Left lobe of liver (tissue), 2 donors: ENCODE measurements at regions not wholly inside any gene's neighbourhood (a gene's known extent, or its start where the extent isn't known, plus 50 kb on each side); places are given as distances from the start of the nearest gene placed in this dataset.
"Not testable (repeated sequence)": the region's sequence is repeated elsewhere in the genome, so short reads cannot be mapped to it uniquely, and the experiment has no call there.

ENCODE experiments used
- ATAC-seq: fragments of 200-7000 bp; cut with Tn5 transposase; one replicate; pipeline ENCODE4 v1.9.1; 2020; ENCODE audit warnings: mild to moderate bottlenecking, moderate library complexity
- DNase-seq: peaks from one replicate; pipeline ENCODE4 v3.0.0-alpha.2; 2020; ENCODE audit warnings: low spot score
- donor health status: DM: no; HTN: no; CAD: no; lungs with moderate emphysema.
- donor health status: DM: no; HTN: yes; CAD: no.

- DNase-seq: no peak
- no peak for ATAC-seq
These were observed 111.7 kb downstream of the RHOU start for GRCh38 chr1:228846952-228847351.

- not testable (repeated sequence) for DNase-seq, ATAC-seq
These were observed 112.2 kb downstream of the RHOU start for GRCh38 chr1:228847451-228847850.

- DNase-seq (no peak), ATAC-seq (peak; percentile 12)
These were observed 113.1 kb downstream of the RHOU start for GRCh38 chr1:228848406-228848805.

GRCh38 chr1:228849011-228849541 lies 113.8 kb downstream of the RHOU start:
- peak; percentile 73 for ATAC-seq
- DNase-seq: no peak

- ATAC-seq (peak; percentile 45), DNase-seq (no peak)
These were observed 115.1 kb downstream of the RHOU start for GRCh38 chr1:228850141-228851100.

- no peak for ATAC-seq
- no peak for DNase-seq
These were observed 115.9 kb downstream of the RHOU start for GRCh38 chr1:228851193-228851592.

- no peak for ATAC-seq
- no peak for DNase-seq
These were observed 116.3 kb downstream of the RHOU start for GRCh38 chr1:228851618-228852017.

GRCh38 chr1:228852024-228852423 lies 116.7 kb downstream of the RHOU start:
- no peak for DNase-seq
- peak; percentile 16 for ATAC-seq

- ATAC-seq (no peak), DNase-seq (no peak)
These were observed 117.3 kb downstream of the RHOU start for GRCh38 chr1:228852511-228853088.

- no peak for ATAC-seq
- no peak for DNase-seq
These were observed 117.9 kb downstream of the RHOU start for GRCh38 chr1:228853191-228853590.

- ATAC-seq (no peak), DNase-seq (no peak)
These were observed 118.4 kb downstream of the RHOU start for GRCh38 chr1:228853637-228854036.

- no peak for DNase-seq
- no peak for ATAC-seq
These were observed 119.6 kb downstream of the RHOU start for GRCh38 chr1:228854907-228855306.

- DNase-seq: no peak
- ATAC-seq: peak; percentile 54
These were observed 122.3 kb downstream of the RHOU start for GRCh38 chr1:228857611-228858010.

GRCh38 chr1:228860911-228861831 lies 125.9 kb downstream of the RHOU start:
- ATAC-seq: peak; percentile 79
- peak; percentile 57 for DNase-seq

GRCh38 chr1:228861832-228862180 lies 126.5 kb downstream of the RHOU start:
- ATAC-seq (no peak), DNase-seq (no peak)

- DNase-seq: no peak
- no peak for ATAC-seq
These were observed 127.5 kb downstream of the RHOU start for GRCh38 chr1:228862542-228863505.

- DNase-seq: no peak
These were observed 128.5 kb downstream of the RHOU start for GRCh38 chr1:228863776-228864175.

GRCh38 chr1:228865627-228866330 lies 130.5 kb downstream of the RHOU start:
- no peak for DNase-seq
- no peak for ATAC-seq

More at GRCh38 chr1:228863776-228864175, 128.5 kb downstream of the RHOU start:
- no peak for ATAC-seq

GRCh38 chr1:228866468-228866867 lies 131.2 kb downstream of the RHOU start:
- DNase-seq (peak; percentile 73), ATAC-seq (peak; percentile 92)
